Tibial artery (tissue), 4 donors: ENCODE measurements at regions not wholly inside any gene's neighbourhood (a gene's known extent, or its start where the extent isn't known, plus 50 kb on each side); places are given as distances from the start of the nearest gene placed in this dataset.

ENCODE experiments used
- DNase-seq, 2 donors: peaks; one replicate each; pipeline ENCODE4 v3.0.0-alpha.2; 2019
- H3K27ac ChIP-seq, 2 donors: fragments of 200-600 bp; sonication (generic) in 1 of 2; 1 replicate in 1 of 2; 2 replicates in 1 of 2; pipeline ENCODE4 v1.5.1; 2018 to 2019; ENCODE audit warnings: mild to moderate bottlenecking in 1 of 2
- H3K27me3 ChIP-seq, 2 donors: fragments of 200-600 bp; sonication (generic) in 1 of 2; one replicate each; pipeline versions ENCODE4 v1.5.1 to v1.6.0; 2016 to 2019
- H3K36me3 ChIP-seq, 3 donors: fragments of 200-600 bp; sonication (generic) in 2 of 3; one replicate each; pipeline ENCODE4 v1.5.1; 2016 to 2019; ENCODE audit warnings: mild to moderate bottlenecking in 2 of 3
- H3K4me1 ChIP-seq, 4 donors: fragments of 200-600 bp; sonication (generic) in 2 of 4; 1 replicate in 3 of 4; 2 replicates in 1 of 4; pipeline ENCODE4 v1.5.1; 2016 to 2019
- H3K4me3 ChIP-seq, 2 donors: fragments of 200-600 bp; sonication (generic) in 1 of 2; 1 replicate in 1 of 2; 2 replicates in 1 of 2; pipeline ENCODE4 v1.5.1; 2018 to 2019; ENCODE audit warnings: mild to moderate bottlenecking in 2 of 2
- H3K9me3 ChIP-seq, 3 donors: fragments of 200-600 bp; sonication (generic) in 1 of 3; one replicate each; pipeline ENCODE4 v1.5.1; 2016 to 2019
- CTCF ChIP-seq, 2 experiments: fragments of 200-600 bp in 1 of 2; fragments of 450-650 bp in 1 of 2; IDR thresholded peaks; one replicate each; pipeline ENCODE4 v1.5.1; 2017 to 2019; ENCODE audit warnings: antibody characterized with exemption in 2 of 2, mild to moderate bottlenecking in 1 of 2, moderate library complexity in 1 of 2
- intact Hi-C: fragments of 100-400 bp; cut with DNase I; formaldehyde crosslinking; loops from one replicate; pipeline ENCODE4 v1.15.0; 2023; ENCODE audit warnings: low total_unique reads

- H3K27ac ChIP-seq, result no peak overlapping the region
- no peak for TF ChIP-seq CTCF (IDR thresholded peaks at IDR 0.05)
- H3K36me3 ChIP-seq, result no peaks in the 10 kb centered on the region
- H3K9me3 ChIP-seq, result no peaks in the 10 kb centered on the region
- H3K4me1 ChIP-seq, result no peaks in the 10 kb centered on the region
- intact Hi-C loops, result no loop called here
- no peak overlapping the region for H3K4me3 ChIP-seq
- H3K27me3 ChIP-seq, result no peaks in the 10 kb centered on the region
- no peak for DNase-seq
Observed at GRCh38 chr5:97847920-97848631, 665.0 kb upstream of the RIOK2 start.

GRCh38 chr5:97851036-97851435, 668.0 kb upstream of the RIOK2 start:
- H3K27me3 ChIP-seq, result no peaks in the 10 kb centered on the region
- no peak for TF ChIP-seq CTCF (IDR thresholded peaks at IDR 0.05)
- intact Hi-C loops, result no loop called here

GRCh38 chr5:97854871-97855762, 672.1 kb upstream of the RIOK2 start:
- no peaks in the 10 kb centered on the region for H3K4me1 ChIP-seq
- no peak for TF ChIP-seq CTCF (IDR thresholded peaks at IDR 0.05)
- no peaks in the 10 kb centered on the region for H3K36me3 ChIP-seq
- no peaks in the 10 kb centered on the region for H3K27me3 ChIP-seq
- H3K27ac ChIP-seq, result no peak overlapping the region
- DNase-seq, result no peak
- peaks cover 0 to 6% (median 0%) of the 10 kb centered on the region in 3 donors for H3K9me3 ChIP-seq
- intact Hi-C loops, result no loop called here
- no peak overlapping the region for H3K4me3 ChIP-seq

More at GRCh38 chr5:97851036-97851435, 668.0 kb upstream of the RIOK2 start:
- Histone ChIP-seq H3K36me3 (no peaks in the 10 kb centered on the region), H3K27ac (no peak overlapping the region), H3K4me3 (no peak overlapping the region), H3K9me3 (no peaks in the 10 kb centered on the region), H3K4me1 (no peaks in the 10 kb centered on the region)
- no peak for DNase-seq

GRCh38 chr5:97874491-97874890, 691.4 kb upstream of the RIOK2 start:
- TF ChIP-seq CTCF (IDR thresholded peaks at IDR 0.05), result no peak
- H3K9me3 ChIP-seq, result no peaks in the 10 kb centered on the region
- no peaks in the 10 kb centered on the region for H3K4me1 ChIP-seq

GRCh38 chr5:97876272-97876671, 693.2 kb upstream of the RIOK2 start:
- Histone ChIP-seq H3K9me3 (no peaks in the 10 kb centered on the region), H3K36me3 (no peaks in the 10 kb centered on the region), H3K27ac (no peak overlapping the region), H3K27me3 (no peaks in the 10 kb centered on the region), H3K4me3 (no peak overlapping the region), H3K4me1 (no peaks in the 10 kb centered on the region)
- intact Hi-C loops, result no loop called here
- no peak for TF ChIP-seq CTCF (IDR thresholded peaks at IDR 0.05)
- no peak for DNase-seq

More at GRCh38 chr5:97874491-97874890, 691.4 kb upstream of the RIOK2 start:
- no peak for DNase-seq
- Histone ChIP-seq H3K36me3 (no peaks in the 10 kb centered on the region), H3K27ac (no peak overlapping the region), H3K27me3 (no peaks in the 10 kb centered on the region), H3K4me3 (no peak overlapping the region)
- intact Hi-C loops, result no loop called here
